K562 (cell line): ENCODE measurements at regions not wholly inside any gene's neighbourhood (a gene's known extent, or its start where the extent isn't known, plus 50 kb on each side); places are given as distances from the start of the nearest gene placed in this dataset.

Experiments used
- ATAC-seq: fragments of 200-7000 bp; cut with Tn5 transposase; 3 replicates; pipeline ENCODE4 v1.9.1; 2020; ENCODE audit warnings: moderate library complexity
- BruUV-seq: library from RNA; stranded (reverse); fragments of 400-500 nt; replicated peaks from 2 replicates; lab custom pipeline; 2021; lab: Mats Ljungman, UMichigan
- CTCF ChIA-PET: fragments of 300-600 bp; formaldehyde crosslinking; extraction: SDS; loops from one replicate; lab custom pipeline; 2021; ENCODE audit warnings: low intra/inter-chr PET ratio; lab: Yijun Ruan, JAX
- POLR2A ChIA-PET: fragments of 300-600, 350-650 bp; sonication (Branson Sonifier 250); formaldehyde crosslinking; extraction: SDS; loops from one replicate; lab custom pipeline; 2021; ENCODE audit warnings: antibody characterized with exemption, inconsistent platforms; lab: Yijun Ruan, JAX
- DNase-seq, 4 experiments: peaks; one replicate each; pipeline versions ENCODE4 v3.0.0 to v3.0.0-alpha.2; 2011 to 2018; ENCODE audit warnings: low spot score in 3 of 4, mixed read lengths in 3 of 4; ENCODE audit errors: extremely low read depth in 1 of 4
- FAIRE-seq: peaks from 2 replicates; lab custom pipeline; 2011; peaks lifted over from hg19 to GRCh38; lab: Jason Lieb, UNC
- H2AFZ ChIP-seq: 2 replicates; pipeline ENCODE4 v1.6.0; 2011; ENCODE audit warnings: low read depth, low read length, control low read depth, inconsistent platforms
- H3K27ac ChIP-seq: fragments of 200-600 bp; 3 replicates; pipeline ENCODE4 v1.8.0; 2011; ENCODE audit warnings: low read depth, mild to moderate bottlenecking, control low read depth, inconsistent platforms, low read length, moderate library complexity, mixed read lengths; ENCODE audit errors: extremely low read depth
- H3K27me3 ChIP-seq, 2 experiments: fragments of 300-600 bp in 1 of 2; 2 replicates in 1 of 2; 3 replicates in 1 of 2; pipeline versions ENCODE4 v1.6.0 to v1.8.0; 2011; ENCODE audit warnings: inconsistent platforms in 2 of 2, low read length in 2 of 2, mild to moderate bottlenecking in 1 of 2, mixed read lengths in 1 of 2, moderate library complexity in 1 of 2; ENCODE audit not compliant: control insufficient read depth in 2 of 2, insufficient read depth in 2 of 2
- H3K36me3 ChIP-seq: fragments of 300-600 bp; 3 replicates; pipeline ENCODE4 v1.8.0; 2011; ENCODE audit warnings: mild to moderate bottlenecking, low read length, inconsistent platforms; ENCODE audit not compliant: control insufficient read depth, insufficient read depth
- H3K4me1 ChIP-seq, 2 experiments: fragments of 200-600 bp in 1 of 2; replicated peaks in 1 of 2; 2 replicates in 1 of 2; 3 replicates in 1 of 2; pipeline versions ENCODE4 v1.5.1 to v1.8.0; 2011; ENCODE audit warnings: inconsistent platforms in 2 of 2, low read length in 2 of 2, mild to moderate bottlenecking in 1 of 2, mixed read lengths in 1 of 2, moderate library complexity in 1 of 2; ENCODE audit not compliant: control insufficient read depth in 2 of 2, insufficient read depth in 2 of 2
- H3K4me2 ChIP-seq: 2 replicates; pipeline ENCODE4 v1.6.1; 2011; ENCODE audit warnings: low read length, control low read depth, inconsistent platforms, mixed read lengths; ENCODE audit not compliant: insufficient read depth
- H3K4me3 ChIP-seq: fragments of 200-600 bp; sonication (generic), shearing (Covaris generic); 2 replicates; pipeline ENCODE4 v1.5.1; 2016; ENCODE audit warnings: control low read depth, inconsistent platforms
- H3K79me2 ChIP-seq: fragments of 200-600 bp; 3 replicates; pipeline ENCODE4 v1.8.0; 2011; ENCODE audit warnings: low read length, inconsistent platforms; ENCODE audit not compliant: control insufficient read depth, insufficient read depth
- H3K9ac ChIP-seq, 2 experiments: 2 replicates each; pipeline versions ENCODE4 v1.6.0 to v1.6.1; 2011; ENCODE audit warnings: low read depth in 2 of 2, low read length in 2 of 2, control low read depth in 1 of 2, inconsistent platforms in 1 of 2, mild to moderate bottlenecking in 1 of 2, mixed read lengths in 1 of 2; ENCODE audit not compliant: insufficient read depth in 1 of 2
- H3K9me1 ChIP-seq: one replicate; pipeline ENCODE4 v1.6.0; 2011; ENCODE audit warnings: inconsistent platforms, mild to moderate bottlenecking, low read length, moderate library complexity; ENCODE audit not compliant: control insufficient read depth, insufficient read depth
- H3K9me3 ChIP-seq: replicated peaks from 2 replicates; pipeline ENCODE4 v1.5.1; 2011; ENCODE audit warnings: low read depth, low read length, inconsistent platforms; ENCODE audit not compliant: control insufficient read depth, insufficient read depth
- H4K20me1 ChIP-seq: replicated peaks from 2 replicates; pipeline ENCODE4 v1.6.1; 2011; ENCODE audit warnings: low read length, inconsistent platforms, mixed read lengths; ENCODE audit not compliant: control insufficient read depth, insufficient read depth
- ARID4B ChIP-seq: sonication (generic); formaldehyde crosslinking; IDR thresholded peaks from 2 replicates; pipeline ENCODE4 v1.8.0; 2022; ENCODE audit warnings: mild to moderate bottlenecking, missing genetic modification reagents
- CEBPZ ChIP-seq: fragments of 150-350 bp; IDR thresholded peaks from 2 replicates; pipeline ENCODE4 v1.6.1; 2014; ENCODE audit warnings: low read depth, mild to moderate bottlenecking, low read length, borderline replicate concordance
- DNMT1 ChIP-seq: fragments of 450-650 bp; IDR thresholded peaks from 2 replicates; pipeline ENCODE4 v1.6.1; 2016; ENCODE audit warnings: antibody characterized with exemption, mild to moderate bottlenecking
- ETS1 ChIP-seq: conservative IDR thresholded peaks from 2 replicates; pipeline ENCODE4 v1.6.1; 2011; ENCODE audit warnings: low read depth, mild to moderate bottlenecking, low read length; ENCODE audit not compliant: control insufficient read depth
- ETS2 ChIP-seq: IDR thresholded peaks from 2 replicates; pipeline ENCODE4 v1.6.1; 2016; ENCODE audit warnings: borderline replicate concordance, missing genetic modification characterization, mild to moderate bottlenecking, moderate library complexity, missing compliant biosample characterization; ENCODE audit not compliant: poor library complexity, severe bottlenecking
- HNRNPH1 ChIP-seq: fragments of 200-400 bp; formaldehyde crosslinking; optimal IDR thresholded peaks from 2 replicates; pipeline ENCODE3; 2017; ENCODE audit warnings: low read depth, mild to moderate bottlenecking, low read length, moderate library complexity
- JUNB ChIP-seq: fragments of 450-650 bp; formaldehyde crosslinking; conservative IDR thresholded peaks from 2 replicates; pipeline ENCODE4 v1.4.0; 2020; ENCODE audit warnings: mild to moderate bottlenecking
- MTA1 ChIP-seq: fragments of 450-650 bp; IDR thresholded peaks from 2 replicates; pipeline ENCODE4 v1.6.1; 2017; ENCODE audit warnings: borderline replicate concordance
- PCBP1 ChIP-seq: fragments of 200-400 bp; formaldehyde crosslinking; IDR thresholded peaks from 2 replicates; pipeline ENCODE4 v1.6.1; 2018; ENCODE audit warnings: mild to moderate bottlenecking, low read depth, low read length; ENCODE audit not compliant: poor library complexity, severe bottlenecking
- TRIM25 ChIP-seq: fragments of 450-650 bp; IDR thresholded peaks from 2 replicates; pipeline ENCODE4 v1.7.0; 2016; ENCODE audit warnings: borderline replicate concordance
- ZNF717 ChIP-seq: fragments of 250-450 bp; sonication (Bioruptor Pico); IDR thresholded peaks from 2 replicates; pipeline ENCODE4 v1.5.0; 2021
- whole genome bisulfite sequencing: fragments of 100-300 bp; shearing (Covaris generic); methylation state at CpG from one replicate; pipeline ENCODE4 v1.1.6; 2016; ENCODE audit warnings: low coverage, mixed read lengths; ENCODE audit not compliant: insufficient coverage; ENCODE audit errors: missing lambda C conversion rate; 5-methylcytosine and 5-hydroxymethylcytosine counted together
- in situ Hi-C: fragments of 300-500 bp; cut with MboI; formaldehyde crosslinking; loops from 4 replicates; pipeline ENCODE4 v1.15.0; 2018; ENCODE audit warnings: inconsistent platforms, mixed read lengths
- intact Hi-C: fragments of 100-400 bp; cut with micrococcal nuclease; formaldehyde crosslinking; loops from 2 replicates; pipeline ENCODE4 v1.14.2; 2022

- no peak for ATAC-seq
- H2AFZ ChIP-seq, result no peak overlapping the region
- TF ChIP-seq ARID4B (CRISPR knock-in tag), result no peak
- no peak for TF ChIP-seq JUNB (CRISPR knock-in tag)
- no peak for TF ChIP-seq PCBP1
- no peak for TF ChIP-seq ETS1
- no peak for TF ChIP-seq HNRNPH1
- no peak for TF ChIP-seq CEBPZ
- no peak for TF ChIP-seq MTA1
- TF ChIP-seq ETS2 (tag), result no peak
- no peak for TF ChIP-seq ZNF717 (CRISPR knock-in tag)
- TF ChIP-seq TRIM25, result no peak
- TF ChIP-seq DNMT1, result no peak
These were observed 365.4 kb upstream of the TECRL start for GRCh38 chr4:64774626-64775025.

More at GRCh38 chr4:64774626-64775025, 365.4 kb upstream of the TECRL start:
- Histone ChIP-seq H3K27me3 (no peaks in the 10 kb centered on the region), H3K9me1 (no peaks in the 10 kb centered on the region), H4K20me1 (no peaks in the 10 kb centered on the region), H3K36me3 (no peaks in the 10 kb centered on the region), H3K4me1 (no peaks in the 10 kb centered on the region), H3K9me3 (no peaks in the 10 kb centered on the region), H3K4me3 (no peak overlapping the region), H3K9ac (no peak overlapping the region), H3K79me2 (no peaks in the 10 kb centered on the region), H3K4me2 (no peak overlapping the region), H3K27ac (no peak overlapping the region)
- in situ Hi-C loops (no loop called here), intact Hi-C loops (no loop called here)
- 0% methylated on average over 3 of the region's 3 CpGs for WGBS
- DNase-seq, result no peak
- ChIA-PET CTCF (no interaction called here), POLR2A (no interaction called here)
- no TSS peak for BruUV-seq
- no peak for FAIRE-seq
